ELR (cell line): ENCODE measurements at regions not wholly inside any gene's neighbourhood (a gene's known extent, or its start where the extent isn't known, plus 50 kb on each side); places are given as distances from the start of the nearest gene placed in this dataset.

Source experiments
- DNase-seq: peaks from one replicate; pipeline ENCODE4 v3.0.0-alpha.2; 2015; ENCODE audit warnings: low read depth

DNA sequence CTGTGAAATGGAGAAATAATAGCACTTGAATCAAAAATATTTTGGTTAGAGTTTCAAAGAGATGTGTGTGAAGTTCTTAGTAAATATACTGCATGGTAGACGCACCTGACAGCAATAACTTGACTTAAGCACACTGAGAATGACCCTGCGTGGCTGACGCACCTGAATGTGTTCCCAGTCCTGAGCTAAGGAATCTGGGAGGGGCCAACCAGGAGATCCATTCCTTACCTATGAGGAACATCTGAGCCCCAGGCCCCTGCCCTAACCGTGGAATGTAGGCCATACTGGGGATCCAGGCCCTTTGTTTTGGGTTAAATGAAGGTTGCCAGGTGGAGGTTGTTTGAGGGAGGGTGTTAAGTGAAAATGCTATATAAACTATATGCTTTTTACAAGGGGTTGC, 284.4 kb downstream of the RBM43 start:
- DNase-seq = no peak

- DNase-seq = no peak
These were observed 285.1 kb downstream of the RBM43 start for GRCh38 chr2:150976604-150977003.

DNA sequence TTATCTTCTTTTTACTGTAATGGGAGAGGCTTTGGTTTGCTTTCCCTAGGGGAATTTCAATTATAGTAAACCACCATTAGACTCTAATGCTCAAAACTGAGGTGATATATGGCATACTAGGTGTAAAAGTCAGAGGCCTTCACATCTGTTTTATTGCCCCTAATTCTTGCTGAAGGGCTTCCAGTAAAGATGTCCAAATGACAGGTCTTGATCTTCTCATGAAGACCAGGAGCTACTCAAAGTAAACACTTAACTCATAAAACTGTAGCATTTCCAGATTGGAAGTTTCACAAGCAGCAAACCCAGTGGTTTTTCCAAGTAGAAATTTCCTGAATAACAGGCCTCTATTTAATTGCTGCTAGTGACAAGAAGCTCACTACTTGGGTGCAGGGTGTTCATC, 286.8 kb downstream of the RBM43 start:
- no peak for DNase-seq

DNA sequence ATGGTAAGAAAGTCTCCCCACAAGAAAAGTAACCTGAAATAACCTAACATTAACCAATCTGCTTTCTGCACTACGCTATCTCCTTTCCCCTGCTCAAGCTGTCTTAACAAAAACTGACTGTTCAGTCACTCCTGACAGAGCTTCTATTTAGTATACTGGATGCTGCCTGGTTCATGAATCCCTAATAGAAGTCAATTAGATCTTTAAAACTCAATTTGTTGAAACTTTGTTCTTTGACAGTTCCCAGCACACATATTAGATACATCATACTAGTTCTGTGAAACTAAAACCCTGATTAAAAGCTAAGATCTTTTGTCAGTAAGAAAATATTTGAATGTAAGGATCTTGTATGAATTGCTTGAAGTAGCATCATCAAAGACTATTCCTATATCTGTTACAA, 287.4 kb downstream of the RBM43 start:
- no peak for DNase-seq

DNA sequence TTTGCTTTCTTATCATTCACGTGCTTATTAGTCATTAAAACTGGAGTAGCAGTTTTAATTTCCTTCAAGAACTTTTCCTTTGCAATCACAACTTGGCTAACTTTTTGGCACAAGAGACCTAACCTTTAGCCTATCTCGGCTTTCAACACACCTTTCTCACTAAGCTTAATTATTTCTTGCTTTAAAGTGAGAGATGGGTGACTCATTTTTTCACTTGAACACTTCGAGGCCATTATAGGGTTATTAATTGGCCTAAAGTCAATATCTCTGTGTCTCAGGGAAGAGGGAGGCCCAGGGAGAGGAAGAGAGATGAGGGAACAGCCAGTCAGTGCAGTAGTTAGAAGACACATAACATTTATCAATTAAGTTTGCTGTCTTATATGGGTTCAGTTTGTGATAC, 289.8 kb downstream of the RBM43 start:
- DNase-seq = no peak

DNA sequence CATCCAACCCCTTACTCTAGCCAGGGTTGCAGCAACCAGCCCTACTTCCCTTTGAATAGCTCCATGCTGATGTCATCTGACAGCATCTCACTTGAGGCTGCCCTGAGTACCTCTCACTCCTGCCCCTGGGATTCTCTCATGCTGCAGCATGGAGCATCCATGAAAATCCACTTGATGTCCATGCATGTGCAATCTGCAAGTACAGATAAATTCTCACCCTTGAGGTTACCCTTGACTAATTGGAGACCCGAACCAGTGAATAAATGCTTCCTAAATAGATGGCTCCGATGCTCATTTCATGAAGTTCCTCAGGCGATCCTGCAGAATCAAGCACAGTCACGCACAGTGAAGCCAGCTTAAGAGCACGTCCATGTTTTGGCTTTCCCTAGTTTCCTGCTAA, 298.3 kb downstream of the RBM43 start:
- no peak for DNase-seq

DNA sequence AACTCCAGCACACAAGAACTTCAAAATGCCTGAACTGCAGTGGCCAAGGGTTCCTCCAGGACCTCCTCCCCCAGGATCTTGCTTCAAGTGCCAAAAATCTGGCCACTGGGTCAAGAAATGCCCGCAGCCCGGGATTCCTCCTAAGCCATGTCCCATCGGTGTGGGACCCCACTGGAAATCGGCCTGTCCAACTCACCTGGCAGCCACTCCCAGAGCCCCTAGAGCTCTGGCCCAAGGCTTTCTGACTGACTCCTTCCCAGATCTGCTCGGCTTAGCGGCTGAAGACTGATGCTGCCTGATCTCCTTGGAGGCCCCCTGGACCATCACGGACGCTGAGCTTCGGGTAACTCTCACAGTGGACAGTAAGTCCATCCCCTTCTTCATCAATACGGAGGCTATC, 306.4 kb downstream of the RBM43 start:
- no peak for DNase-seq

- no peak for DNase-seq
These were observed 314.8 kb downstream of the RBM43 start for GRCh38 chr2:150946831-150947230.

GRCh38 chr2:150944315-150944714, 317.3 kb downstream of the RBM43 start:
- DNase-seq = no peak

DNA sequence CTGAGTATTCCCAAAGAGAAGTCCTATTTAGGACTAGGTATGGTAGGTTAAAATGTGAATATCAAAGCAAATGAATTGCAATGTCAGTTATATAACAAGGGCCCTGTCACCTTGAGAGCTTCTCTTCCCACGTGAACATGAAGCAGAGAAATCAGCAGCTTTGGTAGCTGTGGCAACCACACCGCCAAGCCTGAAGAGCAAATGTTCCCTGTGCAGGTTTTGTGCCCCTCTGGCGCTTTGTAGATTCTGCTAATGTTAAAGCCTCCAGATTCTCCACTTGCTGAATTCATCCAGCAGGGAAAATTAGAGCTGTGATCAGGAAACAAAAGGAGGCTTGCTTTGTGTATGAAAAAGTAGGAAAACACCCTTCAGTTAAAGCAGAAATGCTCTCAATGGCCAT, 322.6 kb downstream of the RBM43 start:
- DNase-seq = no peak

GRCh38 chr2:150938527-150938926, 323.1 kb downstream of the RBM43 start:
- peak; percentile 10 for DNase-seq

DNA sequence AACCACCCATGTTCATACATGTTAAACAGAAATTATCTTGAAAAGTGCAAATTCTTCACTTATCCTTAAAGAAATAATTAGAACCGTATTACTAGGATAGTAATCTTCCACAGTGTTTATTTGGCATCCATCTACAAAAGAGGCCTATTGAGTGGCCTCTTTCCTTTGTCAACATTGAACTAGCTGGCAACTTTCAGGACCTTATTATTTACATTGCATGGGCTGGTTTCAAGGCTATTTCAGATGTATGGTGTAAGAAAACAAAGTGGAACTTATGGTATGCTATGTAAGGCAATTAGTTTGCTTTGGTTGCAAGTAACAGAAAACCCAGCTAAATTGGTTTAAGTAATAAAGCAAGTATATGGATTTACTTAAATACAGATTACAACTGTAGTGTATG, 324.6 kb downstream of the RBM43 start:
- no peak for DNase-seq

- no peak for DNase-seq
These were observed 330.2 kb downstream of the RBM43 start for GRCh38 chr2:150931451-150931850.

GRCh38 chr2:150925611-150926010, 336.1 kb downstream of the RBM43 start:
- DNase-seq = no peak

- DNase-seq = no peak
These were observed 336.8 kb downstream of the RBM43 start for GRCh38 chr2:150924878-150925277.

DNA sequence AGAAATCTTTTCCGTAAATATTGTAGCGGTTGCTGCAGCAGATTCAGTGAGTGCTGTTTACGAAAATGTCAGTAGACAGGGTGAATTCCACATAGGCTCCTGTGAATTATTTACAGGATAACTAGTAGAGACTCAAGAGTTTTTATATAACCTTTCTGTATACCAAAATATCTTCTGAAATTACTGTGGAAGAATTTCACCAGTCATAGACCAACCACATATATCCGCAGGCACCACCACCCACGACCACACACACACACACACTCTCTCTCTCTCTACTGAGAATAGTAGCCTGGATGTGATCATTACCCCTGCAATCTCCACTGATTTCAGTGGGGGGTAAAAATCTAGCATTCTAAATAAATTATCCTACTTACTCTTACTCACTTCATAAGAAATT, 341.8 kb downstream of the RBM43 start:
- DNase-seq = no peak

GRCh38 chr2:150917961-150918713, 343.5 kb downstream of the RBM43 start:
- DNase-seq = no peak

GRCh38 chr2:150916467-150917396, 344.9 kb downstream of the RBM43 start:
- peak; percentile 47 for DNase-seq

GRCh38 chr2:150911766-150912280, 349.8 kb downstream of the RBM43 start:
- DNase-seq = peak; percentile 86

GRCh38 chr2:150909613-150910012, 352.1 kb downstream of the RBM43 start:
- DNase-seq = peak; percentile 18

- no peak for DNase-seq
These were observed 352.6 kb downstream of the RBM43 start for GRCh38 chr2:150909090-150909489.

DNA sequence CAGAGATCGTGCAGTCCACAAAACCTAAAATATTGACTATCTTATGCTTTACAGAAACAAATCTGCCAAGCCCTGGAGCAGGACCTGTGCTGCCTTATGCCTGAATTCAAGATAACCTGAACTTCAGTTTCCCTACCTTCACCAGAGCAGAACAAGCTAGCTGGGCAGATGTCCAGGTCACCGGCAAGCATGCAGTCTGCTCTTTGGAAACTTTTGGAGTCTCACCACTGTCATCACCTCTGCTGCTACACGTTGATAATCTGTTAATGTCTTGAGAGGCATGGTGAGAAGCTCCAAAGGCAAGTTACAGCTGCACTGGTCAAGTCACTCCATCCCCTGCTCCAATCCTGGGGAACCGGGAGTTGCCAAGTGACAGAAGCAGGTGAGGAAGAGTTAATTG, 354.2 kb downstream of the RBM43 start:
- DNase-seq = no peak

GRCh38 chr2:150903461-150903860, 358.2 kb downstream of the RBM43 start:
- DNase-seq = no peak
